ENCODE measurements at regions not wholly inside any gene's neighbourhood (a gene's known extent, or its start where the extent isn't known, plus 50 kb on each side); places are given as distances from the start of the nearest gene placed in this dataset.

DNA sequence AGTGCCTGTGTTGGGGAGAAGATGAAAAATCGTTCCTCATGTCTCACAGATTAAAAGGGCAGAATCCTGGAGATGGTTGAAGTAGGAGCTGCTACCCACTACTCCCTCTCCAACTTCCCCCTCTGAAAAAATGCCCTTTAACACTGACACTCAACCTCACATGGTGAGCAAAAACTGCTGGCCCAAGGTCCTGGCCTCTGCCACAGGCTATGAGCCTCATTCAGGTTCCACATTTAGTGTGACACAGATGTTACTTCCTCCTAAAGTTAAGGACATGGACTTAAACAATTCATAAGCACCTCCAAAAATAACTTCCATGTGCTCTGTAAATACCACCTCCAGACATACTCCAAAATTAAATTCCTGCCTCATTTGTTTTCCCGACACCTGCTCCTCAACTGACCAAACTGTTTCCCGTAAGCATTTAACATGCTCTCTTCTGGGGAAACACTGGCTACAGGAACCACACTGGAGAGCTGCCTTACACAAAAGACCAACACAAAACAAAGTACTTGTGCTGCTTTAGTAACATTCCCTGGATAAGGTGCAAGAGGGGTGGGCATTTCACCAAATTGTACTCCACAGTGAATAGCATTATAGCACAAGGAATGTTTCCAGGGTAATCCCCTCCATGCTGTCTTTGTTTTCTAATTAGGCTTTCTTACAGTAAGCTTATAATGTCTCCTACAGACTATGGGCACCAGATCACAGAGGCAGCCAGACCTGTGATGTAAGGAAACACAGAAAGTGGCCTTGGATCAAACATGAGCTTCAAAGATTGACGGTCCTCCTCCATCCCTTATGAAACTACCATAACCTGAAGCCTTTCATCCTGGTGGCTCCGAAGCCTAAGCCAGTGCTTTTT lies 57.0 kb downstream of the PHLDA1 start:
- no peak for DNase-seq (ENCODE audit: low read depth, low spot score)

DNA sequence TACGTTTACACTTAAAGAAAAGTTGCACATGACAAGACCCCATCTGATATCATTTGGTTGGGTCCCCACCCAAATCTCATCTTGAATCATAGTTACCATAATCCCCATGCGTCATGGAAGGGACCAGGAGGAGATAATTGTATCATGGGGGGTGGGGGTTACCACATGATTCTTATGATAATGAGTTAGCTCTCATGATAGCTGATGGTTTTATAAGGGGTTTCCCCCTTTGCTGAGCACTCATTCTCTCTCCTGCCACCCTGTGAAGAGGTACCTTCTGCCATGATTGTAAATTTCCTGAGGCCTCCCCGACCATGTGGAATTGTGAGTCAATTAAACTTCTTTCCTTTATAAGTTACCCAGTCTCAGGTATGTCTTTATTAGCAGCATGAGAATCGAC lies 60.3 kb downstream of the PHLDA1 start:
- no peak for DNase-seq (ENCODE audit: low read depth, low spot score)

DNA sequence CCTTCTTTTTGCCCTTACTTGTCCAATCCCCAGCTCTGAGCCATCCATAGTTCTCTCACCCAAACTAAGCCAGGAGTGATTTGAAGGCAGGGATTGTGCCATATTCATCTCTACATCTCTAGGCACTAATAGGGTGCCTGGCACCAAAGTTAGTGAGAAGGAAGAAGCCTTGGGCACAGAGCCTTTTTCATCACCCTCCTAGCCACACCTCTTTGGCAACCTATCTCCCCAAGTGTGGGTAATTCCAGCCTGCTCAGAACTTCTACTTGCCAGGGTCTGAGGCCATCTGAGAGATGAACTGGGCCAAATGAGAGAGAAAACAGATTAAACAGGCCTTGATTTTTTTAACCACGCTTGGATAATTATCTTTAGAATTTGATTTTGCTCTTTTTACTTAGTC lies 61.3 kb downstream of the PHLDA1 start:
- no peak for DNase-seq (ENCODE audit: low read depth, low spot score)

DNA sequence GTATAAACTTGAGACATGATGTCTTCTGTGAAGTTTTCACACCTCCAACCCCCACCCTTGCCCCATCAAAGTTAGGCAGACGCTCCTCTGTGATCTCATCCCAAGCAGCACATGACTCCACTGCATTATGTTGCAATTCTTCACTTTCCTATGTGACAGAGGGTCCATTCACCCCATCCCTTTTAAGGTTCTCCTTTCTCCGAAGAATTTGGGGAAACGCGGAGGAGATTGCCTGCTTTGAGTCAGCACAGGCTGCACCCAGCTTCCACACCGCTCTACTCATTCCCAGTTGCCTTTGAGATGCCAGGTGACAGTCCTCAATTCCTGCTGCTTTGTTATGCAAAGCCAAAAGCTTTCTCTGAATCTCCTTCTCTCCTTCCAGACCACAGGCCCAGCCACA lies 61.8 kb downstream of the PHLDA1 start:
- no peak for DNase-seq (ENCODE audit: low read depth, low spot score)

DNA sequence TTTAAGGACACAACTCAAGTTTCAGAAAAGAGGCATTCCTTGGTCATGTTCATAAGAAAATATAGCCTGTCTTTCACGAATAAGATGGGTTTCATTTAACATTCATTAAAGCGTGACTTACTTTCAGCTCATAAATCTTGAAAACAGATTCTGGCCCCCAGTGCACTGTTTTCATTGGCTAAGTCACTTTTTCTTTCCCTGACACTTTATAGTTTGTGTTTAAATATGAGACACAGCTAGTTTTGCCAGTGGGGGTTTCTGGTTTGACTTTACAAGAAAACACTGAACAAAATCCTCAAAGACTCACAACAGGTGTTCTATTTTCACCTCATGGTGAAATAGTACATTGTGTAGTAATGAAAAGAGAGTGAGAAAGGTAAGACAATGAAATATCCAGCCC lies 65.9 kb downstream of the PHLDA1 start:
- no peak for DNase-seq (ENCODE audit: low read depth, low spot score)

DNA sequence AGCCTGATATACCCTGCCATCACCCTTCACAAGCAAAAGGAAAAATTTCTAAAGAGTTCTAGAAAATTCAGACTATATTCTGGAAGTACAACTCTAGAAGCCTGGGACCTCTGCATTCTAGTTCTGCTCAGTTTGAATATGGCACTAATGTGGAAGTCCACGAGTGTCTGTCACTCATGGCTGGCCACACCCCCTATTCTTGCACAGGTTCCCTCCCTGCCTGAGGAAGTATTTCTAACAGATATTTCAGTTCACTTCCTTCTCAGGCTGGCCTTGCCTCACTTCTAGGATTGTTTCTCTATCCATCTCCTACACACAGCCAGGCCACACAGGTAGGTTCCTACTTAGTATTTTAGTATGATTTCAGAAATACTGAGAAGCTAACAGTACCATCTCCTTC lies 67.4 kb downstream of the PHLDA1 start:
- DNase-seq (ENCODE audit: low read depth, low spot score) = no peak

DNA sequence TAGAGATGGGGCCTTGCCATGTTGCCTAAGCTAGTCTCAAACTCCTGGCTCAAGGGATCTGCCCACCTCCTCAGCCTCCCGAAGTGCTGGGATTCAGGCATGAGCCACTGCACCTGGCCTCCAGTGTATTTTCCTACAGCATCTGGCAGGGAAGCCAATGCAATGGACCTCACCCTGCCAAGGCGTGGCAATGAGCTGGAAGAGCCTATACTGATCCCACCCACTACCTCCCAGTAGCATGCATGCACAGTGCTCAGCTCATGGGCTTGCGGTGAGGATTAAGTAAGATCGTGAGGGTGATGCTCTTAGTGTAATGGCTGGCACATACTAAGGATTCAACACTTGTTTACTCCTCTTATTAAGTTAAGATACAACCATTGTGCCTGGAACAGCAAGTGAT lies 69.7 kb downstream of the PHLDA1 start:
- no peak for DNase-seq (ENCODE audit: low read depth, low spot score)

DNA sequence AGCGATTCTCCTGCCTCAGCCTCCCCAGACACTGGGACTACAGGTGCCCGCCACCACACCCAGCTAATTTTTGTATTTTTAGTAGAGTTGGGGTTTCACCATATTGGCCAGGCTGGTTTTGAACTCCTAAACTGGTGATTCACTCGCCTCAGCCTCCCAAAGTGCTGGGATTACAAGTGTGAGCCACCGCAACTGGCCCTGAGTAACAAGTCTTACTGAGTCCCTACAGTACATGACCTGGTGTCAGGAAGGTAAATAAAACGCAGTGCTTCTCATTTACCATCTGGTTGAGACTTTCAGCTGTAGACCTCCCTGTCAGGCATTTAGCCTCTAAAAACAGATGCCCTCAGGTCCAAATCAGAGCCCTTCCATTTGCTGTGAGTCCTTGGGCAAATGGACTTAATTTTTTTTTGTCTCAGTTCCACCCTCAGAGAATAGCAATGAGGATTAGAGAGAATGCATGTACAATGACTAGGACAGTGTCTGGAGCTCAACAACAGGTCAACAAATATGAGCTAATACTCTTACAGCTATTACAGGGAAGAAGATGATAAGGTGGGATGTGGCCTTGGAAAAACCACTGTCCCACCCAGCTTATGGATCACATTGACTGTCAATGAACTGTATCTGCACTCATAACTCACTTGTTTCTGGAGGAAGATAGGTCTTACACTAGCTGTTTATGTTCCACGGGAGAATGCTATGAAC lies 70.5 kb downstream of the PHLDA1 start:
- DNase-seq (ENCODE audit: low read depth, low spot score) = no peak

DNA sequence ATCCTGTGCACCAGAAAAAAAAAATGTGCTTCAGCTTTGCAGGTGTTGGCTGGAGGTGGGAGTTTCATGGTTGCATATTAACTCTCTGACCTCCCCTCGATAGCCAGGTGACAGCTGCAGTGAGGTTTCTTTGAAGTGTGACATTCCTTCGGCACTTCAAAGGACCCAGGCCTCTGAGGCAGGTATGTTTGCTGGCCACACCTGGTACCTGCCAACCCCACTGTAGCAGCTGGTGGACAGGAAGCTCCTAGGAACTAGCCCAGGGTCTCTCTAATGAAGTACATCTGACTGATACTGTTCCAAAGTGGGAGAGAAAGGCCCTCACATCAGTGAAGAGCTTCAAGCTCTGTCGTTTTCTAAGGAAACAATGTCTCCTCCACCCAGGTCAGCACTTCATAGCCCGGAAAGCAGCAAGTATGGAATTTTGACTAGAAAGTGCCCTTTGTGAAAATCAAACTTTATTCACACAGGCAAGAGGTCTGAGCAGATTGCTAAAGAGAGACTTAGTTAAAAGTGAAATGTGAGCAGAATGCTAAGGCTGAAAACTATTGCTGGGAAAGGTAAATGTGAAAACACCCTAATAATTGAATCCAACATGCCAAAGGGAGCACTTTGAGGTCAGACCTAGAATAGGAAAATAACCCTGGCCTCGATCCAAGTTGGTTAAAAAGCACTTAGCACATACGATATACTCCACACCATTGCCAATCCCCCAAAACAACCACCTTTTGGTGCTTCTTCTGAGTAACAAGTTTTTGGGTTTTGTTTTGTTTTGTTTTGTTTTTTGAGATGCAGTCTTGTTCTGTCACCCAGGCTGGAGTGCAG lies 71.3 kb downstream of the PHLDA1 start:
- DNase-seq (ENCODE audit: low read depth, low spot score) = no peak

DNA sequence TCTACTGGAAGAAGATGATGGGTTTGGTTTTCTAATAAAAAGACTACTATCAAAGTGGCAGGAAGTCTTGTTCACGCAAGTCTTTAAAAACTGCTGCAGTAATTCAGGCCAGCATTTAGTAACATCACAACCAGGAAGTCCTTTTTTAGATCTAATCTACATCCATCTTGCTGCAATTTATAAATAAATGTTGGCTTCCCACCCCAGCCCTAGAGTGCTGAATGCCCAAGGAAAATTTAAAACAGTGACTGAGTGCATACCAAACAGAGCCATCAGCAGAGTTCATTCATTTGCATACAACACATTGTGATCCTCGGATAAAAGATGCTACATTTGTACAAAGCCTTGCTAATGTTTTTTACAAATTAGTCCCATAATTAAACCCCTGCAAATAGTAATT lies 72.1 kb downstream of the PHLDA1 start:
- no peak for DNase-seq (ENCODE audit: low read depth, low spot score)

DNA sequence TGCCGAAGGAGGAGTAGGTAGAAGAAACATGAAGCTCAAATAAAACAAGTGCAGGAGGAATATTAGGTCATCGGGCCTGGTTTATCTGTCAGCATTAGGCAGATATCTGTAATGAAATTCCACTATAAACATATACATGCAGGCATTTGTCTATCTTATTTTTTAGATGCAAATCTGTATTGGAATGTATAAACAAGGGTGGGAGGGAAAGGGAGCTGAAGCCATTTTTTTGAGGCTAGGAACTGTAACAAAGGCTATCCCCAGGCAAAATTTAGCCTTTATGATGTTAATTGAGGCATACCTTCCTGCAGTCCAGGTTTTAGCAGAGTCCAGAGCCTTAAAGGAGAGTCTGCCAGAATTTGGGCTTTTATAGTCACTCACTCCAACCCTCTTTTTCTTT lies 72.5 kb downstream of the PHLDA1 start:
- DNase-seq (ENCODE audit: low read depth, low spot score) = no peak

DNA sequence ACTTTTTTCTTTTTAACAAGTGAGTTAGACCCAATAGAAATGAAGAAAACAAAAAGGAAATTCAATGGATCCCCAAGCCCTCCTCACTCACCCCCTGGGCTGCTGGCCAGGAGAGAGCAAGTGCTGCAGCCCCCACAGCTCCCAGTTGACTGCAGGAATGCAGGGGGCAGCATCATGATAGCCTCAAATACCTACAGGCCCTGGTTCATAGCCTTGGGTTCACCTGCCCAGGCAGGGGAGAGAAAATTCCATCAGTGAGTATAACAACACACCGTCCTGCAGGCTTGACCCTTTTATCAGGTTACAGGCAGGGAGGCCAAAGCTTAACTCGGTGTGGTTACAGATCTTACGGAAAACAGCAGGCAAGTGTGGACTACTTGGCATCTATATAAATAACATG lies 76.3 kb downstream of the PHLDA1 start:
- DNase-seq (ENCODE audit: low read depth, low spot score) = no peak

DNA sequence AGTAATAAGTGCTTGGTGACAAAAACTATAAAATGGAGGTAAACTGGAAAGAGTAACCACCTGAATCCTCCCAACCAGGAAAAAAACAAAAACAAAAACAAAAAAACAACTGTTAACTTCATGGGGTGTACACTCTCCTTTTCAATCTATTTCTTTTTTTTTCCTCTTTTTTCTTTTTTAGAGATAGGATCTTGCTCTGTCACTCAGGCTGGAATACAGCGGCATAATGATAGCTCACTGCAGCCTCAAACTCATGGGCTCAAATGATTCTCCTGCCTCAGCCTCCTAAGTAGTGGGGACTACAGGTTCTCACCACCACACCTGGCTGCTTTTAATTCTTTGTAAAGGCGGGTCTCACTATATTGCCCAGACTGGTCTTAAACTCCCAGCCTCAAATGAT lies 76.8 kb downstream of the PHLDA1 start:
- DNase-seq (ENCODE audit: low read depth, low spot score) = no peak

DNA sequence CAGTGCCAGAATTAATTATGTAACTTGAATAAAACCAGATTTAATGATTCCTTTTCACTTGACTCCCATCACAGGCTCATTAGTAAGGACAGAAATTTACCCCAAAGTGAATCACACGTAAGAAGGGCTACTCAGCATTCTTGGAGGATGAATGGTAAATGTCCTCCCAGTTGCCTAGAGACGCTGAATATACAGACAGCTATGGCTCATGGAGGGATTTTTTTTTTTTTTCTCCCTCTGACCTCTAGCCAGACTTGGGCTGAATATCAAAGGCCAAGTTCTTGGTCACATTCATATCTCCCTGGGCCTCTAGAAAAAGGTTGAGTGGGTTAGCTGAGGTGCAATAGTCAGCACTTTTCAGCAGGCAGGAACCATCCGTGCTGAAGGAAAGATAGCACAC lies 77.5 kb downstream of the PHLDA1 start:
- DNase-seq (ENCODE audit: low read depth, low spot score) = no peak

DNA sequence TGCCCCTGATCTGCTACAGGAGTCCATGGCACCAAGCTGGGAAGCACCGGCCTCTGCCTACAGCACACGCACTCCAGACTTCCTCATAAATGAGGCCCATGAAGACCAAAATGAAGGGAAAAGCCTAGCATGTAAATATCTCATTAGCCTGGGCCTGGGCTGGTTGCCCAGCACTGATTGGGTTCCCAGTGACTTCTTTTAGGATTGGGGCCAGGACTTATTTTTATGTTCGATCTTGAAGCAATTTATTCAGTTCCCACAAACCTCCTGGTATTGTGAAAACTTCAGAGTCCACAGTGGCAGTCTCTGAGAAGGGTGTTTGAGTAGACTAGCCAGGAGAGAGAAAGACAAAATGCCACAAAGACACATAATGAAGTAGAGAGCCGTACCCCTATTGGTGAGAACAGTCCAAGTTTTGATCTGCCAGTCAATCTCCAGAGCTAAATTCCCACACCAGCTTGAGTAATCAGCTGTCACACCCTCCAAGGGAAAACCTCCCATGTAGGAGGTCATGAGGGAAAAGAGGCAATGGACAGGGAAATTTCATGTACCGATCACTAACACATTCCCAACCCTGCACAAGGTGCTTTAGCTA lies 78.2 kb downstream of the PHLDA1 start:
- no peak for DNase-seq (ENCODE audit: low read depth, low spot score)

DNA sequence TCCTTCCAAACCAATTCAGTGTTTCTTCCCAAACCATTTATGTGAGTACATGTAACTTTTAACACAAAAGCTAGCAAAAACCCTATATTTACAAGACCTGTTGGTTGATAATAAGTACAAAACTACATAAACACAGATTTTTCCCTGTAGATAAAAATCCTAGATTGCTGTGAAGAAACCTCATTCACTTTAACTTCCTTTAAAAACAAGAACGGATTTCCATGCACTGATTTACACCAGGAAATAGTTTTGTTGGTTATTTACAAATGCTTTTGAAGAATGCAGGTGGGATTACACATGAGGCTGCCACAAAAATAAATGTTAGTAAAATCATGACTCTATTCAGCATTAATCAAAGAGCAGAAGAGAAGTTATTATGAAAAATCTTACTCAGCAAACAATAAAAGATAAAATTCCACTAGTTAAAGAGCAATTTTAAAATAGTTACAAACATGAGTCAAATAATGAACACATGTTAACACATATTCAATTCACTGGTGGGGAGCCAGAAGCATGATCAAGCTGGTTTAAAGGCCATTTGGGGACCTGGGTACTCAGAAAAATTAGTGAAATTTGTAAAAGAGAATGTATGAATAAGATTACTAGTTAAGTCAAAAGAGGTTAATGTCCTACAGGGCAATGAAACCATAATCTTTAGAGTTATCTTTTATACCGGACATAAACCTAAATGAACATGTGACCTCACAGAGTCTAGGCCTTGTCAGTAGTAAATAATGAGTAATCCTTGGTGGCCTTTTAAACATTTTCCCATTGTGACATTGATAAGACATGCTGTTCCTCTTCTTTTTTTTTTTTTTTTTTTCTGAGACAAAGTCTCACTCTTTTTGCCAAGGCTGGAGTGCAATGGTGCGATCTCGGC lies 79.9 kb downstream of the PHLDA1 start:
- no peak for DNase-seq (ENCODE audit: low read depth, low spot score)

DNA sequence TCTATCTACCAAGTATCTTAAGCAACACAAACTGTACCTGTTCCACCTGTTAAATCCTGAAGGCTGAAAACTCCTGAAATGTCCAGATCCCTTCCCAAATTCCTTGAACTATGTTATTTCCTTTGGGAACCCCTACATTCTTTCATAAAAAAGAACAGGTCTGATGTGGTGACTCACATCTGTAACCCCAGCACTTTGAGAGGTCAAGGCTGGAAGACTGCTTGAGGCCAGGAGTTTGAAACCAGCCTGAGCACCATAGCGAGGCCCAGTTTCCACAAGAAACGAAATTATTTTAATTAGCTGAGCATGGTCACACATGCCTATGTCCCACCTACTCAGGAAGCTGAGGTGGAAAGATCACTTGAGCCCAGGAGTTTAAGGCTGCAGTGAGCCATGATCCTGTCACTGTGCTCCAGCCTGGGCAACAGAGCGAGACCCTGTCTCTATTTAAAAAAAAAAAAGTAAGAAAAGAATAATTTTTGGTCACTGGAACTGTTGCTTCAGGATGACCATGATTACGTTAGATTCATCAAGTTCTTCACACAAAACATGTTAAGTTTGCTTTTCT lies 84.3 kb downstream of the PHLDA1 start:
- DNase-seq (ENCODE audit: low read depth, low spot score) = no peak

DNA sequence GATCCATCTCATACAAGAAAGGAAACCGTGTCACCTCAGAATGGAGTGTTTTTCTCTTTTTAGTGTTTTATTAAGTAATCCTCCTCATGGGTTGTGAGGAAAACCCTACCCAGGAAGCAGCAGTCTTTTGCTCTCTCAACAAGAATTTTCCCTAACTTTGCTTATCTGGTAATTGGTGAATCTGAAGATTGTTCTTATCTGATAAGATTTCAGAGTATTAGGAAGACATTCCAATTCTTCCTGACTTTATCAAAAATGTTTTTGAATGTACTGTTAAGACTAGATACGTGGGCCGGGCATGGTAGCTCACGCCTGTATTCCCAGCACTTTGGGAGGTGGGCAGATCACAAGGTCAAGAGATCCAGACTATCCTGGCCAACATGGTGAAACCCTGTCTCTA lies 86.0 kb downstream of the PHLDA1 start:
- no peak for DNase-seq (ENCODE audit: low read depth, low spot score)

DNA sequence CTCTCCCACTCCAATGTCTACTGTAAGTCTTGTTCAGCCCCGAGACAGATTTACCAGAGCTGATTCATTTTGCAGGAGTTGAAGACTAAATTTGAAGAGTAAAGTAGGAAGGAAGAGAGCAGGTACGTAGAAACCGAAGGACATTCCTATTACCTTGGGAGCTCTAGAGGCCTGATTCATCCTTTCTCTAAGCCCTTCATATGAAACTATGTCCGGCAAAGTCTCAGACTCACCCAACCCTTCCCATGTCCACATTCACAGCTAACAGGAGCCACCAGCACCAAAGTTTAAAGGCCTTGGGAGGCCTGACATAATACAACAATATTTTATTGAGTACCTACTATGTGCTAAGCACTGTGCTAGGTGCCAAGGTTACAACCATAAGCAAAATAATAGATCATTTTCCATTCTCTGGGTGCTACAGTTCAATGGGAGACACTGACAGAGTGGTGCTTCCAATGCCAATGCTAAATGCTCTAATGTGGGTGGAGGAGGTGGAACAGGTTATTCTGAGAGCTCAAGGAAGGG lies 86.6 kb downstream of the PHLDA1 start:
- no peak for DNase-seq (ENCODE audit: low read depth, low spot score)

DNA sequence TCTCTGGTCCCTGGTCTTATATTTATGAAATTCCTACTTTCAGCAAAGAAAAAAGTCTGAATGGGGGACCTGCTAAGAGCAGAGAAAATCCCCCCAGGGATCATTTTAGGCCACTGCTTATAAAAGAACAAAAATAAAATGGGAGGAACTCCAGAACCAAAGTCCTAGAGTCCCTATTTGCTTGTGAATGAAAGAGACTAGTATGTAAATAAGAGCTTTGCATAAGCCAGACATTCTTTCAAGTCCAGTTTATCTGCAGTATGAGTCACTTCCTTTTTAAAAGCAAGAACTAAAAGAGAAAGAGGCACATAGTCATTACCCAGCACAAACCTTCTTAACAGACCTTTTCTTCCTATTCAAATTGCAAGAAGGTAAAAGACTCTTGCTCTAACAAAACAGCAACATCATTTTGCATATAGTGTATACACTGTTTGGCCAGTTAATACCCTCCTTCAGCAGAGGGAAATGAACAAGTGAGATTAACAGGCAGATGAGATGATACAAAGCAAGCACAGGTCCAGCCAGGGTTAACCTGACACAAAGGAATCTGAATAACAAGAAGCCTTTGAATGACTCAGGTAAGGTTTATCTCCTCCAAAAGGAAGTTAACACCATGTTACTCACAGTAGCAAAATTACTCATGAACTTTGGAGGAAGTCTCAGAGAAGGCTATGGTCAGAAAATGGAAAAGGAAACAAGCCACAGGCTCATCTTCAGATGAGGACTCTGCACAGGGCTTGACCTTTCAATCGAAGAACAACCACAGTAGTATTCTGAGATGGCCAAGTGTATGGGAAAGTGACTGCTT lies 87.3 kb downstream of the PHLDA1 start:
- no peak for DNase-seq (ENCODE audit: low read depth, low spot score)
